GM19468 (cell line): ENCODE measurements at regions not wholly inside any gene's neighbourhood (a gene's known extent, or its start where the extent isn't known, plus 50 kb on each side); places are given as distances from the start of the nearest gene placed in this dataset.
A peak's percentile ranks its signal among the peaks of the same experiment; 100 is the strongest.

Experiments used
- ATAC-seq: cut with Tn5 transposase; IDR thresholded peaks from one replicate; pipeline ENCODE4 v1.9.1; 2021; ENCODE audit warnings: mild to moderate bottlenecking, moderate library complexity, moderate number of reproducible peaks; ENCODE audit not compliant: unreplicated experiment; ENCODE audit errors: extremely low read depth

DNA sequence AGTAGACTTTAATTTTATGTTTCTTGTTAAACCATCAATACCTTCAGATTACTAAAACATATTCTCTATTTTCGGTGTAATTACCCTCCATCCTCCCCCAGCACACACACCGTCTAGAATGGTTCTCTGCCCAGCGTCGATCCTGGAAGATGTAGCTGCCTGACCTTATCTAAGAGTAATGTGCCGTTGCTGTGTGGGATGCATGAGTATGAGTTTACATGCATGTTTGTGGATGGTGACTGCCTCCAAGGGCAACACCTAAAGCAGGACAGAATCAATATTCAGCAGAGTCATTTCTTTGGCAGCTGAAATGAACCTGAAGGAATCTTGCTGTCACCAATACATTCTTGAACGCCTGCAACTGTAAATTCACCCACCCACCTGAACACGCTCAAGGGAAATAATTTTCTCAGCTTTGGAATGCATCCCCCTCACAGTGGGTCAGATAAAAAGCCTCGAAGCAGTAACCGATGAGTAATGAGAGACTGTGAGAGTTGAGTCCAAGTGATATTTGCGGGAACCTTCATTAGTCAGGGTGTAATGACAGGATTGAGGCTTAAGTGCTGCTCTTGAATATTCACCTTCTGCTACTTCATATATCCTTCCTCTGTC lies 155.8 kb upstream of the RND3 start:
- no peak for ATAC-seq

GRCh38 chr2:150640039-150640438 lies 152.6 kb upstream of the RND3 start:
- ATAC-seq: no peak

DNA sequence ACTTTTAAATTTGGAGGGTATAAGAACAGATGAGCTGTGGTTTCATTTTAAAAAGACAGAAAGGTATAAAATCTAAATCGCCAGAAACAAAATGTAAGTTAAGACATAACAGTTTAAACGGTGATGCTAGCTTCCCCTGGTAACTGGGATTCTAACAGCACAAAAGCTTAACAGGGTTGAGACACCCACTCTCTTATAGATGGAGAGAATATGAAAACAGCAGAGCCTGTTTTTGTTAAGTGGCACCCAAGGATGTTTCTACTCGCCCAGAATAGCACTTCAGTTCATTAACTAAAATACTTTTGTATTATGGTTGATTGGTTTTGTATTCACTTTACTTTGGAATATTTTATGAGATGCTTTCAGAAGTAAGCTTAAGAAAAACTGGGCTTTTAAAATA lies 151.9 kb upstream of the RND3 start:
- ATAC-seq: no peak

DNA sequence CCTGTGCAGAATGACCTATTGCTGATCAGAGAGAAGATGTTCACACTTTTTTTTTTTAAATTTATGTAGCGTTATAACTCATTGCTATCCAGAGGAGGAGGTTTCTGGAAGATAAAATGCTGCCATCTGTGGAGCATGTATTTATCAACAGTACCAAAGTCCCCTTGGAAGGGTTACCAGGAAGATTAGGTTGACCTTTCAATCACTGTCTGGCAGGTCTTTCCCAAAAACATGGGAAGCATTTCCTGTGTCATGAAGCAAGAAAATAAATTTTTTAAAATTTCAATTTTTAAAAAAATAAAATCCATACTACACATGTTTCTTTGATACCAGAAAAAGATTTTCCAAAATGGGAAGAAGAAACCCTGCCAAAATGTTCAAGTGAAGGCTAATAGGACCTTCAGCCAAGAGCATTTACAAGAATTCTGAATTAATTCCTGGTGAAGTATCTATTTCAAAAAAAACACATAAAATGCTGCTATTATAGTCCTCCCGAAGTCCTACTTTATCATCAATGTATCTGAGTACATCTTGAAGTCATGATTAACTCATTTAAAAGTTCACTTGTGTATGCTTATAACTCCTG lies 143.9 kb upstream of the RND3 start:
- no peak for ATAC-seq

- no peak for ATAC-seq
These were observed 143.2 kb upstream of the RND3 start for GRCh38 chr2:150630587-150631235.

DNA sequence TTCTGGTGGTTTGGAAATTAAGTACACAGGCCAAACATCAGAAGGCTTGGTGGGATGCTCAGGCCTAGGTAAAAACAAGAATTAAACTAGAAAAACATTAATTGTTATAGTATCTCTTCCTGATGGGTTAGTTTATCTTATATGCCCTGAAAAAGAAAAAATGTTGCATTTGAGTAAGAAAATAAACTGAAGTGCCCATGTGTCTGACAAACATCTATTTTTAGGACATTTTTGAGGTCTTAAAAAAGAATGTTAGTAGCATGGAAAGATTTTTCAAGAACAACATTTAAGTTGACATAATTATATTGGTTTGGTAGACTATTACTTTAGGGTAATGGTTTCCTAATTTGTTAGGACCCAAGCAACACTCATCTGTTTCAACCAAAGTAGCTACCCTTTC lies 140.1 kb upstream of the RND3 start:
- no peak for ATAC-seq

GRCh38 chr2:150626934-150627411 lies 139.5 kb upstream of the RND3 start:
- no peak for ATAC-seq

DNA sequence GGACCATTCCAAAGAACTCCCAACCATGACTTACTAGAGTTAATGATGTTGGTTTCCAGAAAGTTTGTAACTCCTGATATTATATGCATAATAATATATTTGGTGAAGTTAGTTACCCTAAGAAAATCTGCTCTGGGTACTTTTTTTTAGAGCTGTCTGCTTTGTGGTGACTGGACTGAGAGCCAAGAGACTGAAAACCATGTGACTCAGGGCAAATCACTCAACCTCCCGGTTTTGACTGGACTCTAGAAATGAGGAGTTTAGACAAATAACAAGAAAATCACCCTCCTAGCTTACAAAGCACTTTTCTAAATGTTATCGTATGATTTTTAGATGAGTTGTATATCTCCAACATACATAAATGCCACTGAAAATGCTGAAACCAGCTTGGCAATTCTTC lies 138.3 kb upstream of the RND3 start:
- ATAC-seq: no peak

DNA sequence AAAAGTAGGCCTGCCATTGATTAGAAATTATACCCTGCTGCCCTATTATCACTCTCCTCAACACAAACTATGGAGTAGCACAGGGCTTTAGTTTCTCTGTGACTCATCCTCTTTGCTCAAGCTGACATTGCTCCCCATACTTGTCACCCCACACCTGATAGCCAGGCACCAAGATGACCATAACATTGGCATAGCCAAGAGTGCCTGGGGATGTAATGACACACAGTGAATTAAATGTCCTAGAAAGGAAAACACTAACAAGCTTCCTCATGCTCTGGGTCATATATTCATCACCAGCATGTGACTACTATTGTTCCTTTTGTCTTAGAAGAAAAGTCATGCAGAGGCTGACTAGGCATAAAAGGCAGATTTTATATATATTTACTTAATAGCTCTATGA lies 137.8 kb upstream of the RND3 start:
- no peak for ATAC-seq

DNA sequence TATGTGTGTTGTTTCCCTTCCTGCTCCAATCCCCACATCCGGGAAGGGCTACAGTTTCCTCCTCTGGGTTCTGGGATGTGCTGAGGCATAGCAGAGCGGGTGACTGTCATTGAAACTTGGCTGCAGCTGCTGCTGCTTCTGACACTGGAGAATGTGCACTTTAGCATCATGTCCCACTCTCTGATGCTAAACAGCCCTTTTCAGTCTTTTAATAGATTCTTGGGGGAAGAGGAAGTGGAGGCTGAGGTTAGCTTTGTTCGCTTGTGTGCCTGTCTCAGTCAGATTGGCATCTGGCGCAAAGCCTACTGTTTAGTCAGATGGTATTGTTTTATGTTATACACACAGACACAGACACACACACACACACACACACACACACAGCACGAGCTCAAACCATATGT lies 136.5 kb upstream of the RND3 start:
- peak; percentile 31 for ATAC-seq

DNA sequence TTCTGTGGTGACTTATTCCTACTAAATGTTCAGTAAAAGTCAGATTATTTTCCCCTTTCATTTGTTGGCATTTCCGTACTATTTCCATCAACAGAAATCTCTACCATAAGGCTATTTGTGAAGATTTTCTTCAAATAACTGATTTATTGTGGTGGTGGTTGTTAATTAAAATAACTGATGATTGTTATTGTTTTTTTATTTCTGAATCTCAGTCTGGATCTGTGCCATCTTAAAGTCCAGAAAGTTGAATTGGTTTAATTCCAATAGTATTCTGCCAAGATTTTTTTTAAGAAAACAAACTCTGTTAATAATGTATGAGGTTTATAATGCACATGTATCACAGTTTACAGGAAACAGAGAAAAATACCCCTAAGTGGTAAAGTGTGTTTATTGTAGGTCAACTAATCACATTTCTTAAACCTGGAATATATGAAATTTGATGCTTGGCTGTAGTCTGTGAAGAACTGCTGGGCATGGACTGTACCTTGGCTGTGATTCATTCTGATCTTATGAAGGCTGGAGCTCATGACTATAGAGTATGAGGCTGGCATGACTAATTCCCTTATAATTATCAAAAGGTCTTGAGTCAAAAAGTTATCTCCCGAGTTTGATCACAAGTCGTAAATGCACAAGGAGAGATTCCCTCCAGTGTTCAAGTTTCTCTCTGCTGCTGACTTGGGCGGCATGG lies 134.2 kb upstream of the RND3 start:
- no peak for ATAC-seq

- ATAC-seq: no peak
These were observed 133.4 kb upstream of the RND3 start for GRCh38 chr2:150620855-150621254.

DNA sequence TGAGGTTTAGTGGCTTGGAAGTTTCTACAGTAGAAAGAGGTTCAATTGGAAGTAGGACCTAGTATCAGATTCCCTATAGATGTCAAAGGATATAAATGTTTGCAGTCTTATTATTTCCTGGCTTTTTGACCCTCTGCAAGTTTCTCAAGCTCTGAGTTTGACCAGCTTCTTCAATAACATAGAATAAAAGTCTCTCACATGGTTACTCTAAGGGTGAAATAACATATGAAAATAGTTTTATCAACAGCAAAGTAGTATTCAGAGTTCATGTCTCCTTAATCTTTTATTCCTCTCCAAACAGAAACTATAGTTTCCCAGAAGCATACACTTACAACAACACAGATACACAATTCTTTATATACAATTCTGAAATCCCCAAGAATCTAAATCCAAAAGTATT lies 132.9 kb upstream of the RND3 start:
- ATAC-seq: no peak

GRCh38 chr2:150619607-150620330 lies 132.3 kb upstream of the RND3 start:
- no peak for ATAC-seq

DNA sequence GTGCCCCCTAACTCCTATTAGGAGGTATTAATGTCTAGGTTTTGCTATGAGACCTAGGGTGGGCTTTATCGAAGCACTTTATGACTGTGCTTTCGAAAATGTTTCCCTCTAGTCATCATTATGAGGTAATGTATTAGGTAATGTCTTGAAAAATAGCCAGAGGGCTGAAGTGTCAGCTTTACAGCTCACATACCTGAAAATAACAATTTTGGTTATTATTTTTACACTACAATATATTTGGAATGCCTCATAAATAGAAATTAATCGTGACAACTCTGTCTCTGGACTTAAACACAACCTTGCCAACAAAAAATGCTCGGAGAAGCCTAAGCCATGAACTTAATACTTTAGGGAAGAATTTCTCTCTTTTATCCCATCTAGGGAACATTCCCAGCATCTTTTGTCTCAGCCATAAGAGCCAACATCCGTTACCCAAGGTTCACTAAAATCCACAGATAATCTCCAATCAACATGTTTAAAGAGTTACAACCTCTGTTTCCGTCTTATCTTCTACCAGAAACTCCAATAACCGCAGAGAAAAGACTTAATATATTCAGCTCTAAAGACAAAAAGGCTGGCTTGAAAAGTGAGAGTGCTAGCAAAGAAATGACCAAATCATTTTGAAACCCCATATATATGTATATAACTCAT lies 130.9 kb upstream of the RND3 start:
- ATAC-seq: no peak

DNA sequence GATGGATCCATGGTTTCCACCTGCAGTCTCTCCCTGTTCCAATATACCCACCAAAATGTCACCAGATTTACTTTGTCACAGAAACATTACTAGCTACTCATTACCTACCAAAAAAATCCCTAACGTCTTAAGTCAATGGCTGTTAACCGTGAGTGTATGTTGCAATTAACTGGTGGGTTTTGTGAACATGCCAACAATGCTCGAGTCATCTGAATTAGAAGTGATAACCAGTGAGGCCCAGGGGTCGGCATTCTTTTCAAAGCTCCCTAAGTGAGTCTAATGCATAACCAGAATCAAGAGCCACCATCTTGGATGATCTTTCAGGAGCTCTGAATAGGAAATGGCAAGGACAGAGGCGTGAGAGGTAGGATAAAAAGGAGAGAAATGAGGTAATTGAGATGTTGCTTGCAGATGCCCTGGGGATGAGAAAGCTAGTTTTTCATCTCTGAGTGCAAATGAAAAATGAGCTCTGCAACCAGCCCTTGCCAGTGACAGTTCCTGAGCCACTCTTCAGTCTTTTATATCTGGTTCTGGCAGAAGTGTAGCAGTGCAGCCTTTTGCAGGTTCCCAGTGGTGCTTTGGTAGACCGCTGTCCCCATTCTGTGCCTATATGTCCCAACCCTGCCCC lies 130.0 kb upstream of the RND3 start:
- no peak for ATAC-seq

DNA sequence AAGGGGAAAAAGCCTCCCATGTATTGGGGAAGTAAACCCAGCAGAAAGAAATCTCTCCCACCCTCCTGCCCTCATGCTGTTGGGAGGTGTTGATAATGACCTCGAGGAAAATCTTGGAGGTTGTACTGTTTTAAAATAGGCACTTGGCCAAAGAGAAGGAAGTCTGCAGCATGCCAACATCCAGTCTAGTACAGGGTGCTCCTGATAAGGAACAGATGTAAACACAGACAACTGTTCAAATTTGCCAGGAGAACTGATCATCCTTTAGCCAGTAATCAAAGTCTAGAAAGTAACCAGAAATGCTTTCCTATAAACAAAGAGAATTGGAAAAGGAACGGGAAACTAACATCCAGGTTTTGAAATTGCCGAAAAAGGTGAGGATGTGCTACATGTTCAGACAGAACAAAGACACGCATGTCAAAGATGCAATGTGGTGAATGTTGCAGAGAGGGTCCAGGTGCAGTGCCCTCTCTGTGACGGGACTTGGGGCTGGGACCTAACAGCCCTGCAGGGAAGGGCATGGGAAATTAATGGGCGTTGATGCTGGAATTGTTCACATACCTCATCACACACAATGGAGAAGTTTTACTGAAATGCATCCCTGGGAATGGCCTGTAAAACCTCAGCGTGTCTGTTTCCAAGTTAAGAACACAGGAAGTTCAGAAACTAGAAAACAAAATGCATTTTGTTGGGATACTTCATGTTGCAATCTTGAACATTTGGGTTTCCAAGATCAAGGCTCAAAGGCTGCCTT lies 125.7 kb upstream of the RND3 start:
- no peak for ATAC-seq

GRCh38 chr2:150610670-150611279 lies 123.3 kb upstream of the RND3 start:
- no peak for ATAC-seq
